ENCODE measurements at regions not wholly inside any gene's neighbourhood (a gene's known extent, or its start where the extent isn't known, plus 50 kb on each side); places are given as distances from the start of the nearest gene placed in this dataset.

DNA sequence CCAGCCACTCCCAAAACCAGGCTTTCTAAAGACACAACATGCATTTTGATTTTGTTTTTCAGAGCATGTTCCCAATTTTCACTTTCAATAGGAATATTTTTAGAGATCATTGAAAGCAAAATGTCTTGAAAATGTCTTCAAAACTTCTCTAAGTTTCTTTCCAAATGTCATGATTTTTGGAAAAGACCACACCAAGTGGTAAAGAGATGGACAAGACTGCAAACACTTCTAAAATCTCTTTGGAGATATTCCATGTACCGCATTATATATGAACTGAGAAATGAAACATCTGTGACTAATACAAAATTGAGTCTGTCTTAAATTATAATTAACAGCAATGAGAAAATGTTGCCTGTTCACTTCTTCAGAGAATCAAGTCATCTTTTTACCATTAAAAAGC lies 418.0 kb upstream of the PKN2 start:
- no peak for TF ChIP-seq CTCF (conservative IDR thresholded peaks at IDR 0.05; ENCODE audit: low read depth, low read length)
- TF ChIP-seq EZH2 (IDR thresholded peaks at IDR 0.05; ENCODE audit: borderline replicate concordance, low read depth, low read length, poor library complexity, severe bottlenecking): no peak

Data from A673 (cell line).